AG04449 (cell line): ENCODE measurements at regions not wholly inside any gene's neighbourhood (a gene's known extent, or its start where the extent isn't known, plus 50 kb on each side); places are given as distances from the start of the nearest gene placed in this dataset.

Experiments used
- CTCF ChIA-PET: fragments of 350-600 bp; formaldehyde crosslinking; extraction: SDS; loops from one replicate; lab custom pipeline; 2021; ENCODE audit warnings: antibody characterized with exemption; lab: Yijun Ruan, JAX
- POLR2A ChIA-PET: fragments of 400-600, 350-600 bp; formaldehyde crosslinking; extraction: SDS; loops from one replicate; lab custom pipeline; 2020; ENCODE audit warnings: antibody characterized with exemption, inconsistent platforms; lab: Yijun Ruan, JAX
- DNase-seq: peaks from one replicate; pipeline ENCODE4 v3.0.0-alpha.2; 2010; ENCODE audit warnings: low read depth, low spot score
- H3K4me3 ChIP-seq: 2 replicates; pipeline ENCODE4 v1.5.1; 2011; ENCODE audit warnings: low read depth, mild to moderate bottlenecking, control low read depth, low read length
- TF ChIP-seq, protein P1 (sequence below): IDR thresholded peaks from one replicate; pipeline ENCODE4 v1.5.1; 2011; ENCODE audit warnings: mild to moderate bottlenecking, moderate library complexity, low read length, control low read depth, inconsistent platforms; ENCODE audit not compliant: insufficient read depth; ENCODE audit errors: missing control alignments

DNA sequence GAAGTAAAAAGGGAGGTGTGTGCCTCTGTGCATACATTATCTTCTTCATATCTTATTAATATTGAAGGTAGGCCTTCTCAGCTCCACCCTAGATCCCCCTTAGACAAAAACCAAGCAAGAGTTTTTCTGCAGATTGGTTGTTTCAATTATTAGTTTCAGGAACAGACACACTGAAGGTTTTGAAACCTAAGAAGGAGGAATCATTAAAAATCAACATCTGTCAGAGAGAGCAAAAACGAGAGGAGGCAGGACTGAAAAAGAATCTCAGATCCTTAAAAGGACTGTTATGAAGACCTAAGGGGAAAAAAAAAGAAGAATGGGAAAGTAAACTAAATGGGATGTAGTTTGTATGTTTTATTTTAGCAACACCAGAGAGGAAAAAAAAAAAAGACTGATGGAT, 560.8 kb upstream of the JAG1 start:
- POLR2A ChIA-PET, result no interaction called here
- CTCF ChIA-PET, result interaction anchor here (0.6 kb wide), 1 partner anchor 100 kb away, joined by 3 read pairs; no protein-coding TSS in a partner anchor
- TF ChIP-seq, protein P1, sequence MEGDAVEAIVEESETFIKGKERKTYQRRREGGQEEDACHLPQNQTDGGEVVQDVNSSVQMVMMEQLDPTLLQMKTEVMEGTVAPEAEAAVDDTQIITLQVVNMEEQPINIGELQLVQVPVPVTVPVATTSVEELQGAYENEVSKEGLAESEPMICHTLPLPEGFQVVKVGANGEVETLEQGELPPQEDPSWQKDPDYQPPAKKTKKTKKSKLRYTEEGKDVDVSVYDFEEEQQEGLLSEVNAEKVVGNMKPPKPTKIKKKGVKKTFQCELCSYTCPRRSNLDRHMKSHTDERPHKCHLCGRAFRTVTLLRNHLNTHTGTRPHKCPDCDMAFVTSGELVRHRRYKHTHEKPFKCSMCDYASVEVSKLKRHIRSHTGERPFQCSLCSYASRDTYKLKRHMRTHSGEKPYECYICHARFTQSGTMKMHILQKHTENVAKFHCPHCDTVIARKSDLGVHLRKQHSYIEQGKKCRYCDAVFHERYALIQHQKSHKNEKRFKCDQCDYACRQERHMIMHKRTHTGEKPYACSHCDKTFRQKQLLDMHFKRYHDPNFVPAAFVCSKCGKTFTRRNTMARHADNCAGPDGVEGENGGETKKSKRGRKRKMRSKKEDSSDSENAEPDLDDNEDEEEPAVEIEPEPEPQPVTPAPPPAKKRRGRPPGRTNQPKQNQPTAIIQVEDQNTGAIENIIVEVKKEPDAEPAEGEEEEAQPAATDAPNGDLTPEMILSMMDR, result no peak

GRCh38 chr20:11235058-11235457, 561.3 kb upstream of the JAG1 start:
- H3K4me3 ChIP-seq, result no peak overlapping the region
- DNase-seq, result peak; percentile 63
- TF ChIP-seq, protein P1, result no peak
- ChIA-PET POLR2A (interaction anchor here (0.8 kb wide), 1 partner anchor 27 kb away, joined by 3 read pairs; no protein-coding TSS in a partner anchor), CTCF (interaction anchor here (0.6 kb wide), 1 partner anchor 99 kb away, joined by 3 read pairs; no protein-coding TSS in a partner anchor)

More for the DNA sequence above, 560.8 kb upstream of the JAG1 start:
- no peak overlapping the region for H3K4me3 ChIP-seq
- DNase-seq, result no peak

GRCh38 chr20:11242320-11242719, 568.5 kb upstream of the JAG1 start:
- ChIA-PET CTCF (interaction anchor here (0.7 to 1.9 kb wide), 2 partner anchors 19 to 26 kb away, joined by 3 to 5 read pairs; no protein-coding TSS in a partner anchor), POLR2A (interaction anchor here (0.6 kb wide), 1 partner anchor 20 kb away, joined by 3 read pairs; no protein-coding TSS in a partner anchor)
- DNase-seq, result no peak
- H3K4me3 ChIP-seq, result no peak overlapping the region
- TF ChIP-seq, protein P1, result no peak

- no peak overlapping the region for H3K4me3 ChIP-seq
- ChIA-PET POLR2A (no interaction called here), CTCF (no interaction called here)
- DNase-seq, result no peak
- TF ChIP-seq, protein P1, result no peak
Observed at GRCh38 chr20:11245431-11245830, 571.6 kb upstream of the JAG1 start.

DNA sequence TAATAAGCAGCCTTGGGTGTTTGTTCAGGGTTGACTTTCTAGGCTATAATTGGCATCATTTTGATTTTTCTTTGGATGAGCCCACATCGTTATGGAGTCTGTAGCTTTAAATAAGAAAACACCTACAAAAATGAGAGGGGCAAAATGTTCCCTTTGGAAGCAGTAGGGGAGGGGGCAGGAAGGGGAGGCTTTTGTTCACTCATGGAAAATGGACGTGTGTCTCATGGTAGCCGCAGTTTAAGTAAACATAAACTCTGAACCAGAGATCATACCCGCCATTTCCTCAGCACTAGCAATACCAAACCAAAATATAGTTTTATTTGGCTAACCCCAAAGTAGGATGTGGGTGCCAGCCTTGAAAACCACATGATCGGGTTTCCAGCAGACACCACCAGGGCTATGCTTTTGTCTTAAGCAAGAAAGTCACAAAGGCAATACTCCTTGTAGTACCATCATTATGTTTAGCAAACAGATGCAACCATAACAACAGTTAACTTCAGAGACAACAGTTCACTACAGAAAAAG, 572.5 kb upstream of the JAG1 start:
- DNase-seq, result no peak
- CTCF ChIA-PET, result no interaction called here

More for the DNA sequence above, 572.5 kb upstream of the JAG1 start:
- no peak overlapping the region for H3K4me3 ChIP-seq
- POLR2A ChIA-PET, result no interaction called here
- TF ChIP-seq, protein P1, result no peak
